Lower leg skin (tissue), 3 donors: ENCODE measurements at regions not wholly inside any gene's neighbourhood (a gene's known extent, or its start where the extent isn't known, plus 50 kb on each side); places are given as distances from the start of the nearest gene placed in this dataset.

Experiments used
- POLR2A ChIP-seq, 2 donors: fragments of 450-650 bp; IDR thresholded peaks; one replicate each; pipeline ENCODE4 v1.6.1; 2016 to 2017; ENCODE audit warnings: antibody characterized with exemption in 2 of 2, mild to moderate bottlenecking in 1 of 2, moderate library complexity in 1 of 2
- TF ChIP-seq, protein P1 (sequence below), 3 donors: fragments of 450-650 bp; IDR thresholded peaks; one replicate each; pipeline ENCODE4 v1.5.1; 2016; ENCODE audit warnings: antibody characterized with exemption in 3 of 3, mild to moderate bottlenecking in 3 of 3, moderate library complexity in 2 of 3

DNA sequence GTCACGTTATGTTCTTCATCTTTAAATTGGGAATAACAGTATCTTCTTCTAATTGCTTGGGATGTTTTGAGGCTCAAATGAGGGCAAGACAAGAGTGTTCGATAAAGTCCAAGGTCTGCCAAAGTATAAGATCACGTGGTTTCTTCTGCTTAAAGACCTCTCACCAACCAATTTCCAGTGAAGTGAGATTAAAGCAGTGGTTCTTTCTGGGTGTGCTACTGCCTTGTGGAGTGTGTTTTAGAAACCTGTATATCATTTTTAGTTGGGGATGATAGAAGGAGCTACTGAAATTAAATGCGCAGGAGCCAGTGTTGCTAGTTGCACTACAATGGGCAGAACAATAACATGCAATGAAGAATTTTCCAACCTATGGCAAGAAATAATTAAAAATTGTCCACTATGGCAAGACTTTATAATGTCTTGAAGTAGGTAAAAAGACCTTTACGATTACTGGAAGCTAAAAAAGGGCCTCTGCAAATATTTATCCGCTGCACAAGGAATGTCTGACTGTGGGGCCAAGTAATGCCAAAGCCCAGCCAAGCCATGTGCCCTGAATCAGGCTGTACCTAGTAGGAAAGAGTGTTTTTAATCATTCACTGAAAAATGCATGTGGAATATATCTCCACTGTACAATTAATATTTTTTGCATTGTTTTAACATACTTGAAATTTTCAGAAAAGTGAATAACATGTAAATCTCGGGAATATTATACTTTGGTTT is 244.5 kb upstream of the REG3G start:
- TF ChIP-seq, protein P1, sequence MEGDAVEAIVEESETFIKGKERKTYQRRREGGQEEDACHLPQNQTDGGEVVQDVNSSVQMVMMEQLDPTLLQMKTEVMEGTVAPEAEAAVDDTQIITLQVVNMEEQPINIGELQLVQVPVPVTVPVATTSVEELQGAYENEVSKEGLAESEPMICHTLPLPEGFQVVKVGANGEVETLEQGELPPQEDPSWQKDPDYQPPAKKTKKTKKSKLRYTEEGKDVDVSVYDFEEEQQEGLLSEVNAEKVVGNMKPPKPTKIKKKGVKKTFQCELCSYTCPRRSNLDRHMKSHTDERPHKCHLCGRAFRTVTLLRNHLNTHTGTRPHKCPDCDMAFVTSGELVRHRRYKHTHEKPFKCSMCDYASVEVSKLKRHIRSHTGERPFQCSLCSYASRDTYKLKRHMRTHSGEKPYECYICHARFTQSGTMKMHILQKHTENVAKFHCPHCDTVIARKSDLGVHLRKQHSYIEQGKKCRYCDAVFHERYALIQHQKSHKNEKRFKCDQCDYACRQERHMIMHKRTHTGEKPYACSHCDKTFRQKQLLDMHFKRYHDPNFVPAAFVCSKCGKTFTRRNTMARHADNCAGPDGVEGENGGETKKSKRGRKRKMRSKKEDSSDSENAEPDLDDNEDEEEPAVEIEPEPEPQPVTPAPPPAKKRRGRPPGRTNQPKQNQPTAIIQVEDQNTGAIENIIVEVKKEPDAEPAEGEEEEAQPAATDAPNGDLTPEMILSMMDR (IDR thresholded peaks at IDR 0.05): no peak
- no peak for TF ChIP-seq POLR2A (IDR thresholded peaks at IDR 0.05)
